Tibial artery (tissue), 4 donors: ENCODE measurements at regions not wholly inside any gene's neighbourhood (a gene's known extent, or its start where the extent isn't known, plus 50 kb on each side); places are given as distances from the start of the nearest gene placed in this dataset.
"Not testable (repeated sequence)": the region's sequence is repeated elsewhere in the genome, so short reads cannot be mapped to it uniquely, and the experiment has no call there.

Source experiments
- DNase-seq, 2 donors: peaks; one replicate each; pipeline ENCODE4 v3.0.0-alpha.2; 2019
- H3K27ac ChIP-seq, 2 donors: fragments of 200-600 bp; sonication (generic) in 1 of 2; 1 replicate in 1 of 2; 2 replicates in 1 of 2; pipeline ENCODE4 v1.5.1; 2018 to 2019; ENCODE audit warnings: mild to moderate bottlenecking in 1 of 2
- H3K27me3 ChIP-seq, 2 donors: fragments of 200-600 bp; sonication (generic) in 1 of 2; one replicate each; pipeline versions ENCODE4 v1.5.1 to v1.6.0; 2016 to 2019
- H3K36me3 ChIP-seq, 3 donors: fragments of 200-600 bp; sonication (generic) in 2 of 3; one replicate each; pipeline ENCODE4 v1.5.1; 2016 to 2019; ENCODE audit warnings: mild to moderate bottlenecking in 2 of 3
- H3K4me1 ChIP-seq, 4 donors: fragments of 200-600 bp; sonication (generic) in 2 of 4; 1 replicate in 3 of 4; 2 replicates in 1 of 4; pipeline ENCODE4 v1.5.1; 2016 to 2019
- H3K4me3 ChIP-seq, 2 donors: fragments of 200-600 bp; sonication (generic) in 1 of 2; 1 replicate in 1 of 2; 2 replicates in 1 of 2; pipeline ENCODE4 v1.5.1; 2018 to 2019; ENCODE audit warnings: mild to moderate bottlenecking in 2 of 2
- H3K9me3 ChIP-seq, 3 donors: fragments of 200-600 bp; sonication (generic) in 1 of 3; one replicate each; pipeline ENCODE4 v1.5.1; 2016 to 2019
- intact Hi-C: fragments of 100-400 bp; cut with DNase I; formaldehyde crosslinking; loops from one replicate; pipeline ENCODE4 v1.15.0; 2023; ENCODE audit warnings: low total_unique reads
- TF ChIP-seq, protein P1 (sequence below), 2 experiments: fragments of 200-600 bp in 1 of 2; fragments of 450-650 bp in 1 of 2; IDR thresholded peaks; one replicate each; pipeline ENCODE4 v1.5.1; 2017 to 2019; ENCODE audit warnings: antibody characterized with exemption in 2 of 2, mild to moderate bottlenecking in 1 of 2, moderate library complexity in 1 of 2

DNA sequence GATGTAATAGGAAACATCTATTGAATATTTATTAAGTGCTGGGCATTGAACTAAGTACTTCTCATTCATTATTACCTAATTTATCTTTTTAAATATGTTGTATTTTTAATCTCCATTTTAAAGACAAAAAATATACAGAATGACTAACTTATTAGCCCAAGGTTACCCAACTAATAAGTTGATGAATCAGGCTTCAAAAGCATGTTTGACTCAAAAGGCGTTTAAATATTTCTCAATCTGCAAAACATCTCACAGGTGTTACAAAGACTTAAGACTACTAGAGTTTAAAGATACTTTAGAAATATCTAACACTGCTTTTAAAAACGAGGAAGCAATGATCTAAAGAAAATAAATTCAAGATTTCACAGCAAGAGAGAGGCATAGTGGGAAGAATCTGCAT is 457.4 kb upstream of the DCN start:
- Histone ChIP-seq H3K4me3 (no peak overlapping the region), H3K36me3 (no peaks in the 10 kb centered on the region), H3K27ac (no peak overlapping the region), H3K27me3 (no peaks in the 10 kb centered on the region), H3K9me3 (no peaks in the 10 kb centered on the region), H3K4me1 (no peaks in the 10 kb centered on the region)
- intact Hi-C loops: no loop called here
- TF ChIP-seq, protein P1, sequence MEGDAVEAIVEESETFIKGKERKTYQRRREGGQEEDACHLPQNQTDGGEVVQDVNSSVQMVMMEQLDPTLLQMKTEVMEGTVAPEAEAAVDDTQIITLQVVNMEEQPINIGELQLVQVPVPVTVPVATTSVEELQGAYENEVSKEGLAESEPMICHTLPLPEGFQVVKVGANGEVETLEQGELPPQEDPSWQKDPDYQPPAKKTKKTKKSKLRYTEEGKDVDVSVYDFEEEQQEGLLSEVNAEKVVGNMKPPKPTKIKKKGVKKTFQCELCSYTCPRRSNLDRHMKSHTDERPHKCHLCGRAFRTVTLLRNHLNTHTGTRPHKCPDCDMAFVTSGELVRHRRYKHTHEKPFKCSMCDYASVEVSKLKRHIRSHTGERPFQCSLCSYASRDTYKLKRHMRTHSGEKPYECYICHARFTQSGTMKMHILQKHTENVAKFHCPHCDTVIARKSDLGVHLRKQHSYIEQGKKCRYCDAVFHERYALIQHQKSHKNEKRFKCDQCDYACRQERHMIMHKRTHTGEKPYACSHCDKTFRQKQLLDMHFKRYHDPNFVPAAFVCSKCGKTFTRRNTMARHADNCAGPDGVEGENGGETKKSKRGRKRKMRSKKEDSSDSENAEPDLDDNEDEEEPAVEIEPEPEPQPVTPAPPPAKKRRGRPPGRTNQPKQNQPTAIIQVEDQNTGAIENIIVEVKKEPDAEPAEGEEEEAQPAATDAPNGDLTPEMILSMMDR (IDR thresholded peaks at IDR 0.05): no peak
- DNase-seq: no peak

DNA sequence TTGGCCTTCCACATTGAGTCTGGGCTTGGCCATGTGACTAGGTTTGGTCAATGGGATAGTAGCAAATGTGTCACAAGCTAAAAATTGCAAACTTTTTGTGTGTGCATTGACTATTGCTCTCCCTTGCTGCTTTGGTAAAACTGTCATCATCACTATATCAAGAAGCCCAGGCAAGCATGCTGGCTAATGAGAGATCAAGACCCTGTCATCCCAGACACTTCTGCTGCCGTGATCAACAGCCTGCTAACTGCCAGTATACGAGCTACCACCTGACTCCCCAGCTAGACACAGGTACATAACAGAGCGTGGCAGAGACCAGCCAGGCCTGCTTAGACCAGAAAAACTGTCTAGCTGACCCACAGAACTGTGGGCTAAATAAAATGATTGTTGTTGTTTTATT is 456.7 kb upstream of the DCN start:
- H3K27me3 ChIP-seq: no peaks in the 10 kb centered on the region
- H3K9me3 ChIP-seq: no peaks in the 10 kb centered on the region
- no peak overlapping the region for H3K4me3 ChIP-seq
- no peak overlapping the region for H3K27ac ChIP-seq
- intact Hi-C loops: no loop called here
- H3K4me1 ChIP-seq: no peaks in the 10 kb centered on the region
- TF ChIP-seq, protein P1 (IDR thresholded peaks at IDR 0.05): no peak
- no peaks in the 10 kb centered on the region for H3K36me3 ChIP-seq
- no peak for DNase-seq

DNA sequence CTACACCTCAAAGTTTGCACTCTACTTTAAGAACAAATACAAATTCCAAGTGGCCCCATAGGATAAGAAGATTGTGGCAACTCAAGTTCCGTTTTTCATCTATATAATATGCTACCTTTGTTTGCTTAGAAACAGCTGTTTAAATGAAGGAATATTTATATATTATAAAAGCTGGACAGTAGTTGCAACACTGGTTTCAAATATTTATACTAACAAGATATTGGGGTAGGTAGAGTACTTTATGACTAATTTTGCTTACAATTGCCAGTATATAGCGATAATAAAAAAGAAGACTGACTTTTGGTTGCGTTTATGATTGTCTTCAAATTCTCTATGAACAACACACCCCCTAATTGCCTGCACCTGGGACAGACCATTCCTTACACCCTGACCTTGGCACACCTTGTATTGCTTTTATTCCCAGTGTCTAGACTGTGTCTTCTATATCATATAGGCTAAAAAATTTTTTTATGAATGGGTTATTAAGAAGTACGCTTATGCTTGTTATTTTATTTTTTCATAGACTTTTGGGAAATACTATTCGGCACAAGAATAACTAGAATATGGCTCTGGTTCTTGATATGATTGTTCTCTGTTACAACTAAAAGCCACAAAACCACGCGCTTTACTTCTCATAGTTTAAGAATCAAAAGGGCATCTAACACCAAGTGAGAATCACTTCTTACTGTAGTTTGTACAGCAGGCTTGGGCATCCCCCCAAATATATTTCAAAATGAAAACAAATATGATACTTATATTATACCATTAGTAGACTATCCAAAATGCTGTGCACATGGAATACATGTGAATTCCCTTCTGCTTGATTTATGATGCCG is 455.4 kb upstream of the DCN start:
- Histone ChIP-seq H3K4me3 (no peak overlapping the region), H3K27ac (no peak overlapping the region), H3K27me3 (no peaks in the 10 kb centered on the region), H3K36me3 (no peaks in the 10 kb centered on the region), H3K9me3 (no peaks in the 10 kb centered on the region), H3K4me1 (no peaks in the 10 kb centered on the region)
- TF ChIP-seq, protein P1 (IDR thresholded peaks at IDR 0.05): no peak
- intact Hi-C loops: no loop called here
- no peak for DNase-seq

DNA sequence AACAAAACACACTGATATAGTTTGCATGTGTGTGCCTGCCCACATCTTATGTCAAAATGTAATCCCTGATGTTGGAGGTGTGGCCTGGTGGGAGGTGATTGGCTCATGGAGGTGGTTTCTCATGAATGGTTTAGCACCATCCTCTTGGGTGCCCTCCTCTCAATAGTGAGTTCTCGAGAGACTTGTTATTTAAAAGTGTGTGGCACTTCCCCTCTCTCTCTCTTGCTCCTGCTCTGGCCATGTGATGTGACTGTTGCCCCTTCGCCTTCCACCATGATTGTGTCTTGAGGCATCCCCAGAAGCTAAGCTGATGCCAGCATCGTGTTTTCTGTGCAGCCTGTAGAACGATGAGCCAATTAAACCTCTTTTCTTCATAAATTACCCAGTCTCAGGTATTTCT is 454.1 kb upstream of the DCN start:
- intact Hi-C loops: no loop called here
- H3K27ac ChIP-seq: no peak overlapping the region
- TF ChIP-seq, protein P1 (IDR thresholded peaks at IDR 0.05): no peak
- H3K4me3 ChIP-seq: no peak overlapping the region
- no peaks in the 10 kb centered on the region for H3K36me3 ChIP-seq
- H3K27me3 ChIP-seq: no peaks in the 10 kb centered on the region
- H3K9me3 ChIP-seq: no peaks in the 10 kb centered on the region
- H3K4me1 ChIP-seq: no peaks in the 10 kb centered on the region
- no peak for DNase-seq

DNA sequence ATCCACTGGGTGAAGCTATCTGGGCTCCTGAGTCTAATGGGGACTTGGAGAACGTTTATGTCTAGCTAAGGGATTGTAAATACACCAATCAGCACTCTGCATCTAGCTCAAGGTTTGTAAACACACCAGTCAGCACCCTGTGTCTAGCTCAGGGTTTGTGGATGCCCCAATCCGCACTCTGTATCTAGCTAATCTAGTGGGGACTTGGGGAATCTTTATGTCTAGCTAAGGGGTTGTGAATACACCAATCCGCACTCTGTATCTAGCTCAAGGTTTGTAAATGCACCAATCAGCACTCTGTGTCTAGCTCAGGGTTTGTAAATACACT is 451.7 kb upstream of the DCN start:
- H3K27me3 ChIP-seq, intact Hi-C loops, H3K4me1 ChIP-seq, H3K27ac ChIP-seq, DNase-seq, H3K36me3 ChIP-seq, H3K9me3 ChIP-seq, H3K4me3 ChIP-seq: not testable (repeated sequence)

DNA sequence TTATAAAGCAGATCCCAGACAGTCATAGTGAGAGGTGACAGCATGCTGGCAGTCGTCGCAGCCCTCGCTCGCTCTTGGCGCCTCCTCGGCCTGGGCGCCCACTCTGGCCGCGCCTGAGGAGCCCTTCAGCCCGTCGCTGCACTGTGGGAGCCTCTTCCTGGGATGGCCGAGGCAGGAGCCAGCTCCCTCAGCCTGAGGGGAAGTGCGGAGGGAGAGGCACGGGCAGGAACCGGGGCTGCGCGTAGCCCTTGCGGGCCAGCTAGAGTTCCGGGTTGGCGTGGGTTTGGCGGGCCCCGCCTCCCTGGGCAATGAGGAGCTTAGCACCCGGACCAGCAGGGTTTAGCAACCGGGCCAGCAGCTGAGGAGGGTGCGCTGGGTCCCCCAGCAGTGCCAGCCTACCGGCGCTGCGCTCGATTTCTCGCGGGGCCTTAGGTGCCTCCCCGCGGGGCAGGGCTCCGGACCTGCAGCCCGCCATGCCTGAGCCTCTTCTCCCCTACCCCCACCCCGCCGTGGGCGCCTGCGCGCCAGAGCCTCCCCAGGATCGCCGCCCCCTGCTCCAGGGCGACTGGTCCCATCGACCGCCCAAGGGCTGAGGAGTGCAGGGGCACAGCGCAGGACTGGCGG is 451.2 kb upstream of the DCN start:
- TF ChIP-seq, protein P1 (IDR thresholded peaks at IDR 0.05): no peak
- Histone ChIP-seq H3K4me1 (no peaks in the 10 kb centered on the region), H3K27ac (no peak overlapping the region), H3K9me3 (no peaks in the 10 kb centered on the region), H3K36me3 (no peaks in the 10 kb centered on the region), H3K4me3 (no peak overlapping the region), H3K27me3 (no peaks in the 10 kb centered on the region)
- intact Hi-C loops: no loop called here
- no peak for DNase-seq
